Calu3 (cell line): ENCODE measurements at regions not wholly inside any gene's neighbourhood (a gene's known extent, or its start where the extent isn't known, plus 50 kb on each side); places are given as distances from the start of the nearest gene placed in this dataset.

Experiments
- BruUV-seq: library from RNA; stranded (reverse); fragments of 400-500 nt; replicated peaks from 2 replicates; lab custom pipeline; 2021; lab: Mats Ljungman, UMichigan
- CTCF ChIA-PET: fragments of 300-600 bp; sonication (Branson Sonifier 250); formaldehyde crosslinking; loops from one replicate; lab custom pipeline; 2022; ENCODE audit warnings: antibody characterized with exemption; lab: Charles Lee
- DNase-seq: peaks from one replicate; pipeline ENCODE4 v3.0.0; 2022
- H3K27ac Mint-ChIP-seq: one replicate; pipeline ENCODE4 v1.8.0; 2022; ENCODE audit warnings: mixed read lengths; ENCODE audit not compliant: unreplicated experiment
- H3K27me3 Mint-ChIP-seq: one replicate; pipeline ENCODE4 v1.8.0; 2022; ENCODE audit warnings: mixed read lengths; ENCODE audit not compliant: unreplicated experiment
- H3K36me3 Mint-ChIP-seq: one replicate; pipeline ENCODE4 v1.8.0; 2022; ENCODE audit warnings: mild to moderate bottlenecking, moderate library complexity, mixed read lengths; ENCODE audit not compliant: insufficient read depth, unreplicated experiment
- H3K4me1 Mint-ChIP-seq: one replicate; pipeline ENCODE4 v1.8.0; 2022; ENCODE audit warnings: mild to moderate bottlenecking, low read depth, mixed read lengths; ENCODE audit not compliant: unreplicated experiment
- H3K4me3 Mint-ChIP-seq: one replicate; pipeline ENCODE4 v1.8.0; 2022; ENCODE audit warnings: mild to moderate bottlenecking, low read depth, moderate library complexity, mixed read lengths; ENCODE audit not compliant: unreplicated experiment
- H3K9me3 Mint-ChIP-seq: one replicate; pipeline ENCODE4 v1.8.0; 2022; ENCODE audit warnings: low read depth, mixed read lengths; ENCODE audit not compliant: unreplicated experiment
- intact Hi-C: fragments of 100-400 bp; cut with micrococcal nuclease; formaldehyde crosslinking; loops from one replicate; pipeline ENCODE4 v1.10.0; 2022; ENCODE audit not compliant: unreplicated experiment
- TF ChIP-seq, protein P1 (sequence below): fragments of 200-600 bp; IDR thresholded peaks from one replicate; pipeline ENCODE4 v1.8.0; 2022; ENCODE audit warnings: antibody characterized with exemption; ENCODE audit not compliant: unreplicated experiment

DNA sequence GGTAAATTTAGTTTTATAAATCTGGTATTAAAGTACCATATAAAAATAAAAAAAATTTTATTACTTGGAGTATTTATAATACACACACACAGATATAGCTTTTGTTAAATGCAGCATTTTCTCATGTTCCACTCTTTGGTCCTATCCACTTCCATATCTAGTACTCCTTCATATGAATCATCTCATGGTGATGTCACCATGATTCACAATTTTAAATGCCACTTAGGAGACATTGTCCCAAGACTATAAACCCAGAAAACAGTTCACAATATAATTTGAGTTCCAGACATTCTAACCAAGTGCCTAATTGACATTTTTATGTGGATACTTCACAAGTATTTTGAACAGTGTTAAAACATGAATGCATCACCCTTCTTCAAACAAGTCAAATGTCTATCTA, 1398.3 kb downstream of the DSC3 start:
- CTCF ChIA-PET = no interaction called here
- intact Hi-C loops = no loop called here
- no peaks in the 10 kb centered on the region for H3K9me3 Mint-ChIP-seq
- DNase-seq = no peak
- BruUV-seq = no TSS peak
- TF ChIP-seq, protein P1, sequence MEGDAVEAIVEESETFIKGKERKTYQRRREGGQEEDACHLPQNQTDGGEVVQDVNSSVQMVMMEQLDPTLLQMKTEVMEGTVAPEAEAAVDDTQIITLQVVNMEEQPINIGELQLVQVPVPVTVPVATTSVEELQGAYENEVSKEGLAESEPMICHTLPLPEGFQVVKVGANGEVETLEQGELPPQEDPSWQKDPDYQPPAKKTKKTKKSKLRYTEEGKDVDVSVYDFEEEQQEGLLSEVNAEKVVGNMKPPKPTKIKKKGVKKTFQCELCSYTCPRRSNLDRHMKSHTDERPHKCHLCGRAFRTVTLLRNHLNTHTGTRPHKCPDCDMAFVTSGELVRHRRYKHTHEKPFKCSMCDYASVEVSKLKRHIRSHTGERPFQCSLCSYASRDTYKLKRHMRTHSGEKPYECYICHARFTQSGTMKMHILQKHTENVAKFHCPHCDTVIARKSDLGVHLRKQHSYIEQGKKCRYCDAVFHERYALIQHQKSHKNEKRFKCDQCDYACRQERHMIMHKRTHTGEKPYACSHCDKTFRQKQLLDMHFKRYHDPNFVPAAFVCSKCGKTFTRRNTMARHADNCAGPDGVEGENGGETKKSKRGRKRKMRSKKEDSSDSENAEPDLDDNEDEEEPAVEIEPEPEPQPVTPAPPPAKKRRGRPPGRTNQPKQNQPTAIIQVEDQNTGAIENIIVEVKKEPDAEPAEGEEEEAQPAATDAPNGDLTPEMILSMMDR = no peak
- no peaks in the 10 kb centered on the region for H3K4me1 Mint-ChIP-seq
- no peaks in the 10 kb centered on the region for H3K36me3 Mint-ChIP-seq
- no peak overlapping the region for H3K4me3 Mint-ChIP-seq
- H3K27me3 Mint-ChIP-seq = no peaks in the 10 kb centered on the region
- no peak overlapping the region for H3K27ac Mint-ChIP-seq

DNA sequence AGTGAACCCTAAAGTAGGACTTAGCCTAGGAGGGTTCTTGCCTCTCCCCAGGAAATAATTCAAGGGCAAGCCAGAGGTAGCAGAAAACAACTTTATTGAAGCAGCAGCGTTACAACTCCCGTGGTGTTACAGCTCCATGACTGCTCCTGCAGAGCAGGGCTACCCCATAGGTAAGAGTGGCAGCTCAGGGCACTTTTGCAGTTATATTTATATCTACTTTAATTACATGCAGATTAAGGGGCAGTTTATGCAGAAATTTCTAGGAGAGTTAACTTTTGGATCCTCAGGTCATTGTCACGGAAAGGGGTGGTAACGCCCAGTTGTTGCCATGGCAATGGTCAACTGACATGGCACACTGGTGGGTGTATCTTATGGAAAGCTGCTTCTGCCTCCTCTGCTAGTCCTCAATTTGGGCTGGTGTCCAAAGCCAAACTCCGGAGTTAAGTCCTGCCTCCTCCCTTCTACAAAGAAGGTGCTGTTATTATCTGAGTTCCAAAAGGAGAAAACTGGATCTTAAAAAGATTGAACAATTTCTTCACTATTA, 1413.0 kb downstream of the DSC3 start:
- Mint-ChIP-seq H3K4me3 (no peak overlapping the region), H3K9me3 (no peaks in the 10 kb centered on the region), H3K4me1 (no peaks in the 10 kb centered on the region), H3K36me3 (no peaks in the 10 kb centered on the region), H3K27me3 (no peaks in the 10 kb centered on the region), H3K27ac (no peak overlapping the region)
- TF ChIP-seq, protein P1 = no peak
- DNase-seq = no peak
- intact Hi-C loops = loop anchor here (10.0 kb wide), 1 partner anchor 285 kb away; no protein-coding TSS in a partner anchor
- CTCF ChIA-PET = no interaction called here
- BruUV-seq = no TSS peak

- CTCF ChIA-PET = no interaction called here
- H3K4me3 Mint-ChIP-seq = no peak overlapping the region
- H3K27ac Mint-ChIP-seq = no peak overlapping the region
- no TSS peak for BruUV-seq
- no peaks in the 10 kb centered on the region for H3K36me3 Mint-ChIP-seq
- H3K4me1 Mint-ChIP-seq = no peaks in the 10 kb centered on the region
- DNase-seq = no peak
- H3K27me3 Mint-ChIP-seq = no peaks in the 10 kb centered on the region
- H3K9me3 Mint-ChIP-seq = no peaks in the 10 kb centered on the region
- TF ChIP-seq, protein P1 = no peak
- intact Hi-C loops = no loop called here
Measured at GRCh38 chr18:29626094-29626493, 1416.4 kb downstream of the DSC3 start.

DNA sequence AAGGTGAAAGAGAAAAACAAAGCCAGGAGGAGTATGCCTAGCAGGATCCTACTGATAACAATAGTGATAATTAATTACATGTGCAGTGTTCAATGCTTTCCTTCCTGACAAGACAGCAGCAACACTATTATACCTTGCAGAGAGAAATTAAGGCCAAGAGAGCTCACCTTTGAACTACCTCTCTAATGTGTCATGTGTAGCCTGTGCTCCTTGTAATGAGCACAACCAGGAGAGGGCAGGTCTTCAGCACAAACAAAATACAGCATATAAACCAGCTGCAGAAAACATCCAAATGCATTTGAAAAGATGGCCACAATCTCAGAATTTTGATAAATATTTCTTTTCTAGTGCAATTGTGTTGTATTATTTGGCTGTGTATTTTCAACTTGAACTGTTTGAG, 1425.7 kb downstream of the DSC3 start:
- CTCF ChIA-PET = no interaction called here
- no peaks in the 10 kb centered on the region for H3K4me1 Mint-ChIP-seq
- no peak for DNase-seq
- no peak overlapping the region for H3K4me3 Mint-ChIP-seq
- TF ChIP-seq, protein P1 = no peak
- no peaks in the 10 kb centered on the region for H3K27me3 Mint-ChIP-seq
- BruUV-seq = no TSS peak
- no peaks in the 10 kb centered on the region for H3K36me3 Mint-ChIP-seq
- H3K27ac Mint-ChIP-seq = no peak overlapping the region
- no peaks in the 10 kb centered on the region for H3K9me3 Mint-ChIP-seq
- intact Hi-C loops = no loop called here
